ENCODE measurements at regions not wholly inside any gene's neighbourhood (a gene's known extent, or its start where the extent isn't known, plus 50 kb on each side); places are given as distances from the start of the nearest gene placed in this dataset.

- DNase-seq, result no peak
Observed at GRCh38 chr1:182118851-182119250, 57.3 kb upstream of the ZNF648 start.

- no peak for DNase-seq
Observed at GRCh38 chr1:182114627-182115023, 53.1 kb upstream of the ZNF648 start.

- no peak for DNase-seq
Observed at GRCh38 chr1:182113879-182114626, 52.5 kb upstream of the ZNF648 start.

GRCh38 chr1:182111496-182111895 lies 50.0 kb upstream of the ZNF648 start:
- DNase-seq, result no peak
